Esophagus muscularis mucosa (tissue), 3 donors: ENCODE measurements at regions not wholly inside any gene's neighbourhood (a gene's known extent, or its start where the extent isn't known, plus 50 kb on each side); places are given as distances from the start of the nearest gene placed in this dataset.
A peak's percentile ranks its signal among the peaks of the same experiment; 100 is the strongest.

ENCODE experiments used
- CTCF ChIP-seq, 3 experiments: fragments of 200-600 bp in 2 of 3; fragments of 450-650 bp in 1 of 3; sonication (generic) in 2 of 3; IDR thresholded peaks; one replicate each; pipeline ENCODE4 v1.5.1; 2017 to 2019; ENCODE audit warnings: antibody characterized with exemption in 3 of 3, mild to moderate bottlenecking in 2 of 3, moderate library complexity in 1 of 3
- EP300 ChIP-seq: sonication (generic); formaldehyde crosslinking; IDR thresholded peaks from one replicate; pipeline ENCODE4 v1.6.1; 2017; ENCODE audit warnings: antibody characterized with exemption

- TF ChIP-seq CTCF (IDR thresholded peaks at IDR 0.05) = peak in 2 of 3 experiments; percentile 20 to 28
- TF ChIP-seq EP300 = no peak
These were observed 58.0 kb upstream of the FRMPD4 start for GRCh38 chrX:12080265-12080664.
